ENCODE measurements at regions not wholly inside any gene's neighbourhood (a gene's known extent, or its start where the extent isn't known, plus 50 kb on each side); places are given as distances from the start of the nearest gene placed in this dataset.
"Not testable (repeated sequence)": the region's sequence is repeated elsewhere in the genome, so short reads cannot be mapped to it uniquely, and the experiment has no call there.

DNA sequence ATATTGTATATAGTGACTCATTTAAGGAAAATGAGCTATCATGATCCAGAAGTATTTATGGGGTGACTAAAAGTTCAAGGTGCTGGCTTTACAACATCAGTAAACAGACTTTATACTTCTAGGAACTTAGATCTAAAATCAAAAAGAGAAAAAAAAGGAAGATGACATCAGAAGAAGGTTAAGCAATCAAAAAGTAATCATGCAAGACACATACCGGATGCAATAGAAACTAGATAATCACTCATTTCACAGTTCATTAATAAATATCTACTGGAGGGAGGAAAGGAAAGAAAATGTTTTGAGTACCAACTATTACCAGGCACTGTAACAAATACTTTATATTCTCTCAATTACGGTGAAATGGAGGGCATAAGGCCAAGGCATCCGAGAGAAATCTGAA is 276.4 kb downstream of the SPRY1 start:
- TF ChIP-seq, protein P1, sequence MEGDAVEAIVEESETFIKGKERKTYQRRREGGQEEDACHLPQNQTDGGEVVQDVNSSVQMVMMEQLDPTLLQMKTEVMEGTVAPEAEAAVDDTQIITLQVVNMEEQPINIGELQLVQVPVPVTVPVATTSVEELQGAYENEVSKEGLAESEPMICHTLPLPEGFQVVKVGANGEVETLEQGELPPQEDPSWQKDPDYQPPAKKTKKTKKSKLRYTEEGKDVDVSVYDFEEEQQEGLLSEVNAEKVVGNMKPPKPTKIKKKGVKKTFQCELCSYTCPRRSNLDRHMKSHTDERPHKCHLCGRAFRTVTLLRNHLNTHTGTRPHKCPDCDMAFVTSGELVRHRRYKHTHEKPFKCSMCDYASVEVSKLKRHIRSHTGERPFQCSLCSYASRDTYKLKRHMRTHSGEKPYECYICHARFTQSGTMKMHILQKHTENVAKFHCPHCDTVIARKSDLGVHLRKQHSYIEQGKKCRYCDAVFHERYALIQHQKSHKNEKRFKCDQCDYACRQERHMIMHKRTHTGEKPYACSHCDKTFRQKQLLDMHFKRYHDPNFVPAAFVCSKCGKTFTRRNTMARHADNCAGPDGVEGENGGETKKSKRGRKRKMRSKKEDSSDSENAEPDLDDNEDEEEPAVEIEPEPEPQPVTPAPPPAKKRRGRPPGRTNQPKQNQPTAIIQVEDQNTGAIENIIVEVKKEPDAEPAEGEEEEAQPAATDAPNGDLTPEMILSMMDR (conservative IDR thresholded peaks at IDR 0.05) = no peak
- H3K27ac ChIP-seq = no peak overlapping the region

GRCh38 chr4:123673971-123674370 is 277.4 kb downstream of the SPRY1 start:
- TF ChIP-seq, protein P1 (conservative IDR thresholded peaks at IDR 0.05) = no peak
- no peak overlapping the region for H3K27ac ChIP-seq

DNA sequence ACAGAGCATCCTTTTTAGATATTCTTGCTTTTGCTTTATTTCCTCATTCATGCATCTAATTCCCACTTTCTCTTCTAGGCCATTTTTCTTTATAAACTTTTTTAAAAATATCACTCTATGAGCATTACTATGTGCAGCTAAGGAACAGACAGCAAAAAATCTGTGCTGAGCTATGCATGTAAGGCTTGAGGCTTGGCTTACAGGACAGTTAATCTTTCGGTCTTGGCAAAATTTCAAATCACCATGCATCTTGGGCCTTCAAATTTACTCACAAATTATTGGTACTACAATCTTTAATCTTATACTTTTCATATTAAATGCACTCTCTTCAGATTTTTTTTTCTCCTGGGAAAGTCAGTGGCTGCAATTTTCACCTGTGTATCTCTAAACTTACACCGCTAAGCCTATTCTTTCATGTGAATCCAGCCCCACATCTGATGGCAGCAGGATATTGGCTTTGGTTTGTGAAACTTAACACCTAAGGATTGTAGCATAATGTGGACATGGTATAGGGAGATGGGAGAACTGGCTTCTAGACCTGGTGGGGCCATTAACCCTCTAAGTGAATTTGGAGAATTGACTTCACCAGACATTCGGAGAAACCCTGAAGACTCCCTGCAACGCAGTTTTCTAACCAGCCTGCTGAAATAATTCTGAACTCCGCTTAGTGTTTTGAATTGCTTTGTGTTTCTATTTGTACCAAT is 278.3 kb downstream of the SPRY1 start:
- no peak overlapping the region for H3K27ac ChIP-seq
- TF ChIP-seq, protein P1 (conservative IDR thresholded peaks at IDR 0.05) = no peak

DNA sequence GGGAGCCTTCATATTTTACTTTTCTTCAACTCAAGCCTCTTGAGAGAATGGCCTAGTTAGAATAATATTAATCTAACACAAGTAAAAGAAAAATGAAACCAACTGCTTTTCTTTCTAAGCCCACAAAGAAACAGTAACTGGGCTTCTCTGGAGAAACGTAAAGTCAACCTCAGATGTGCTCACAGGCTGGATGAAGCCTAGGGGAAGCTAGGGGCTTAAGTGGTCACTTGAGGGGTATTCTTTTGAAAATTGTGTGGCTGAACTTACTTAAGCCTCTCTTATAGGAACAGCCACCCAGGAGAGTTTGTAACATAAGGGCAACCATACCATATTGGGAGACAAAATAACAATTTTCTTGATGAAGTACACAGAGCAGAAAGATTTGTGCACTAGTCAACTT is 279.0 kb downstream of the SPRY1 start:
- no peak overlapping the region for H3K27ac ChIP-seq

GRCh38 chr4:123676071-123676889 is 279.7 kb downstream of the SPRY1 start:
- TF ChIP-seq, protein P1 (conservative IDR thresholded peaks at IDR 0.05) = no peak
- H3K27ac ChIP-seq = no peak overlapping the region

More for the DNA sequence above, 279.0 kb downstream of the SPRY1 start:
- TF ChIP-seq, protein P1 (conservative IDR thresholded peaks at IDR 0.05) = no peak

- TF ChIP-seq, protein P1 (conservative IDR thresholded peaks at IDR 0.05) = no peak
- no peak overlapping the region for H3K27ac ChIP-seq
Measured at GRCh38 chr4:123676890-123677229, 280.3 kb downstream of the SPRY1 start.

GRCh38 chr4:123682931-123683330 is 286.3 kb downstream of the SPRY1 start:
- TF ChIP-seq, protein P1 (conservative IDR thresholded peaks at IDR 0.05) = no peak
- H3K27ac ChIP-seq = no peak overlapping the region

DNA sequence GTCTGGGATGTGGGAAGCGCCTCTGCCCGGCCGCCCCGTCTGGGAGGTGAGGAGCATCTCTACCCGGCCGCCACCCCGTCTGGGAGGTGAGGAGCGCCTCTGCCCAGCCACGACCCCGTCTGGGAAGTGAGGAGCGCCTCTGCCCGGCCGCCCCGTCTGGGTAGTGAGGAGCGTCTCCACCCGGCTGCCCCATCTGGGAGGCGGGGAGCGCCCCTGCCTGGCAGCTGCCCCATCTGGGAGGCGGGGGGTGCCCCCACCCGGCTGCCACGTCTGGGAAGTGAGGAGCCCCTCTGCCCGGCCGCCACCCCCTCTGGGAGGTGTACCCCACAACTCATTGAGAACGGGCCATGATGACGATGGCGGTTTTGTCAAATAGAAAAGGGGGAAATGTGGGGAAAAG is 288.3 kb downstream of the SPRY1 start:
- not testable (repeated sequence) for H3K27ac ChIP-seq

DNA sequence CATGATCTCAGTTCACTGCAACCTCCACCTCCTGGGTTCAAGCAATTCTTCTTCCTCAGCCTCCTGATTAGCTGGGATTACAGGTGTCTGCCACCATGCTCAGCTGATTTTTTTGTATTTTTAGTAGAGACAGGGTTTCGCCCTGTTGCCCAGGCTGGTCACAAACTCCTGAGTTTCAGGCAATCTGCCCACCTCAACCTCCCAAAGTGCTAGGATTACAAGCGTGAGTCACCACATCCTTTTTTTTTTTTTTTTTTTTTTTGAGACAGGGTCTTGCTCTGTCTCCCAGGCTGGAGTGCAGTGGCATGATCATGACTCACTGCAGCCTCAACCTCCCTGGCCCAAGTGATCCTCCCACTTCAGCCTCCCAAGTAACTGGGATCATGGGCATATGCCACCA is 298.9 kb downstream of the SPRY1 start:
- H3K27ac ChIP-seq = not testable (repeated sequence)
